Caco-2 (cell line): ENCODE measurements at regions not wholly inside any gene's neighbourhood (a gene's known extent, or its start where the extent isn't known, plus 50 kb on each side); places are given as distances from the start of the nearest gene placed in this dataset.

ENCODE experiments used
- BruUV-seq: library from RNA; stranded (reverse); fragments of 400-500 nt; replicated peaks from 2 replicates; lab custom pipeline; 2021; lab: Mats Ljungman, UMichigan
- CTCF ChIA-PET: fragments of 300-600 bp; sonication (Branson Sonifier 250); formaldehyde crosslinking; loops from one replicate; lab custom pipeline; 2022; ENCODE audit warnings: antibody characterized with exemption; lab: Charles Lee
- POLR2A ChIA-PET: fragments of 300-600 bp; sonication (Branson Sonifier 250); formaldehyde crosslinking; loops from one replicate; lab custom pipeline; 2022; ENCODE audit warnings: antibody characterized with exemption; lab: Charles Lee
- DNase-seq, 2 experiments: peaks; one replicate each; pipeline versions ENCODE4 v3.0.0 to v3.0.0-alpha.2; 2020 to 2022
- H3K27me3 ChIP-seq: replicated peaks from 2 replicates; pipeline ENCODE4 v1.6.0; 2011; ENCODE audit warnings: low read length; ENCODE audit not compliant: control insufficient read depth, insufficient read depth
- H3K36me3 ChIP-seq: 2 replicates; pipeline ENCODE4 v1.5.1; 2011; ENCODE audit warnings: low read length; ENCODE audit not compliant: control insufficient read depth, insufficient read depth
- H3K4me1 ChIP-seq: fragments of 250-450 bp; sonication (Bioruptor Pico); 2 replicates; pipeline ENCODE4 v1.5.1; 2020; ENCODE audit warnings: mild to moderate bottlenecking
- H3K4me3 ChIP-seq: 2 replicates; pipeline ENCODE4 v1.5.1; 2011; ENCODE audit warnings: low read depth, mild to moderate bottlenecking, control low read depth, low read length
- H3K9me3 ChIP-seq: fragments of 250-450 bp; sonication (Bioruptor Pico); 2 replicates; pipeline ENCODE4 v1.5.1; 2020; ENCODE audit warnings: mild to moderate bottlenecking, moderate library complexity
- H3K27ac Mint-ChIP-seq: one replicate; pipeline ENCODE4 v1.8.0; 2022; ENCODE audit warnings: mixed read lengths; ENCODE audit not compliant: unreplicated experiment
- H3K27me3 Mint-ChIP-seq: one replicate; pipeline ENCODE4 v1.8.0; 2022; ENCODE audit warnings: mixed read lengths; ENCODE audit not compliant: insufficient read depth, unreplicated experiment
- H3K36me3 Mint-ChIP-seq: one replicate; pipeline ENCODE4 v1.8.0; 2022; ENCODE audit warnings: mild to moderate bottlenecking, mixed read lengths; ENCODE audit not compliant: insufficient read depth, unreplicated experiment
- H3K4me1 Mint-ChIP-seq: one replicate; pipeline ENCODE4 v1.8.0; 2022; ENCODE audit warnings: low read depth, mixed read lengths; ENCODE audit not compliant: unreplicated experiment
- H3K4me3 Mint-ChIP-seq: one replicate; pipeline ENCODE4 v1.8.0; 2022; ENCODE audit warnings: mild to moderate bottlenecking, moderate library complexity, mixed read lengths; ENCODE audit not compliant: unreplicated experiment
- H3K9me3 Mint-ChIP-seq: one replicate; pipeline ENCODE4 v1.8.0; 2022; ENCODE audit warnings: mixed read lengths; ENCODE audit not compliant: unreplicated experiment
- intact Hi-C: fragments of 100-400 bp; cut with micrococcal nuclease; formaldehyde crosslinking; loops from one replicate; pipeline ENCODE4 v1.10.0; 2022; ENCODE audit not compliant: unreplicated experiment
- TF ChIP-seq, protein P1 (sequence below), 2 experiments: fragments of 200-600 bp in 1 of 2; IDR thresholded peaks; 1 replicate in 1 of 2; 2 replicates in 1 of 2; pipeline versions ENCODE4 v1.5.1 to v1.8.0; 2011 to 2022; ENCODE audit warnings: antibody characterized with exemption in 1 of 2, control low read depth in 1 of 2, inconsistent platforms in 1 of 2, low read depth in 1 of 2, low read length in 1 of 2, mild to moderate bottlenecking in 1 of 2, moderate library complexity in 1 of 2; ENCODE audit not compliant: insufficient read depth in 1 of 2, severe bottlenecking in 1 of 2, unreplicated experiment in 1 of 2

DNA sequence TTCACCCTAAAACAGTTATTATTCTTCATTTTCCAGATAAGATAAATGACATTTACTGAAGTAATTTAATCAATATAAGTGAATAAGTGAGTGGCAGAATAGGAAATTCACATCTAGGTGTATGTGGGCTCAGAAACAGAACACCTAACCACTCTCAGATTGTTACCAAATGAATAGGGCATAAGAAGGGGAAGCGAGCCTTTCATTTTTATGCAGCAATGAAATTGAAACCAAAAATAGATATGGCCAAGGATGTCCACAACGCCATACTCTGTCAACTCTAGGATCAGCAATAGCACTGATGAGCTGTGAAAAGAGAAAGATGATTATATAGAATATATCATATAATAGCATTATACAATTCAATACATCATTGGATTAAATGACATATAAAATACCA lies 398.1 kb upstream of the API5 start:
- CTCF ChIA-PET, result no interaction called here
- no peaks in the 10 kb centered on the region for H3K4me1 ChIP-seq
- H3K36me3 ChIP-seq, result no peaks in the 10 kb centered on the region
- no TSS peak for BruUV-seq
- POLR2A ChIA-PET, result no interaction called here
- intact Hi-C loops, result no loop called here
- no peak overlapping the region for H3K27ac Mint-ChIP-seq
- H3K36me3 Mint-ChIP-seq, result no peaks in the 10 kb centered on the region
- TF ChIP-seq, protein P1, sequence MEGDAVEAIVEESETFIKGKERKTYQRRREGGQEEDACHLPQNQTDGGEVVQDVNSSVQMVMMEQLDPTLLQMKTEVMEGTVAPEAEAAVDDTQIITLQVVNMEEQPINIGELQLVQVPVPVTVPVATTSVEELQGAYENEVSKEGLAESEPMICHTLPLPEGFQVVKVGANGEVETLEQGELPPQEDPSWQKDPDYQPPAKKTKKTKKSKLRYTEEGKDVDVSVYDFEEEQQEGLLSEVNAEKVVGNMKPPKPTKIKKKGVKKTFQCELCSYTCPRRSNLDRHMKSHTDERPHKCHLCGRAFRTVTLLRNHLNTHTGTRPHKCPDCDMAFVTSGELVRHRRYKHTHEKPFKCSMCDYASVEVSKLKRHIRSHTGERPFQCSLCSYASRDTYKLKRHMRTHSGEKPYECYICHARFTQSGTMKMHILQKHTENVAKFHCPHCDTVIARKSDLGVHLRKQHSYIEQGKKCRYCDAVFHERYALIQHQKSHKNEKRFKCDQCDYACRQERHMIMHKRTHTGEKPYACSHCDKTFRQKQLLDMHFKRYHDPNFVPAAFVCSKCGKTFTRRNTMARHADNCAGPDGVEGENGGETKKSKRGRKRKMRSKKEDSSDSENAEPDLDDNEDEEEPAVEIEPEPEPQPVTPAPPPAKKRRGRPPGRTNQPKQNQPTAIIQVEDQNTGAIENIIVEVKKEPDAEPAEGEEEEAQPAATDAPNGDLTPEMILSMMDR (IDR thresholded peaks at IDR 0.05; ENCODE audit: insufficient read depth in 1 of 2, low read depth in 1 of 2, low read length in 1 of 2, severe bottlenecking in 1 of 2, unreplicated experiment in 1 of 2), result no peak
- no peak overlapping the region for H3K4me3 ChIP-seq
- H3K27me3 ChIP-seq, result no peaks in the 10 kb centered on the region
- H3K27me3 Mint-ChIP-seq, result no peaks in the 10 kb centered on the region
- H3K4me1 Mint-ChIP-seq, result no peaks in the 10 kb centered on the region
- no peak for DNase-seq
- H3K4me3 Mint-ChIP-seq, result no peak overlapping the region
- no peaks in the 10 kb centered on the region for H3K9me3 ChIP-seq
- no peaks in the 10 kb centered on the region for H3K9me3 Mint-ChIP-seq

DNA sequence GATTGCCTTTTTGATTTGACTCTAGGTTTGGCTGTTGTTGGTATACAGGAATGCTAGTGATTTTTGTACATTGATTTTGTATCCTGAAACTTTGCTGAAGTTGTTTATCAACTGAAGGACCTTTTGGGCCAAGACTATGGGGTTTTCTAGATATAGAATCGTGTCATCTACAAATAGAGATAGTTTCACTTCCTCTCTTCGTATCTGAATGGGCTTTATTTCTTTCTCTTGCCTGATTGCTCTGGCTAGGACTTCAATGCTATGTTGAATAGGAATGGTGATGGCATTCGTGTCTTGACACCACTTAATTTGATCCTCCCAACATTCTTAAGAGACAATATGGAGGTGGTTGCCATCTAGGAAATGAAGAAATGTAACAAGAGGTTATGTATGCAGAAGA lies 388.1 kb upstream of the API5 start:
- TF ChIP-seq, protein P1 (IDR thresholded peaks at IDR 0.05; ENCODE audit: insufficient read depth in 1 of 2, low read depth in 1 of 2, low read length in 1 of 2, severe bottlenecking in 1 of 2, unreplicated experiment in 1 of 2), result no peak
- Histone ChIP-seq H3K4me3 (no peak overlapping the region), H3K36me3 (no peaks in the 10 kb centered on the region), H3K4me1 (no peaks in the 10 kb centered on the region), H3K27me3 (no peaks in the 10 kb centered on the region; the same call in 1 of the 2 replicates), H3K9me3 (no peaks in the 10 kb centered on the region)
- DNase-seq, result no peak
- no peaks in the 10 kb centered on the region for H3K36me3 Mint-ChIP-seq
- H3K27ac Mint-ChIP-seq, result no peak overlapping the region
- intact Hi-C loops, result no loop called here
- no peaks in the 10 kb centered on the region for H3K27me3 Mint-ChIP-seq
- H3K9me3 Mint-ChIP-seq, result no peaks in the 10 kb centered on the region
- no TSS peak for BruUV-seq
- CTCF ChIA-PET, result no interaction called here
- H3K4me1 Mint-ChIP-seq, result no peaks in the 10 kb centered on the region
- POLR2A ChIA-PET, result no interaction called here
- H3K4me3 Mint-ChIP-seq, result no peak overlapping the region

DNA sequence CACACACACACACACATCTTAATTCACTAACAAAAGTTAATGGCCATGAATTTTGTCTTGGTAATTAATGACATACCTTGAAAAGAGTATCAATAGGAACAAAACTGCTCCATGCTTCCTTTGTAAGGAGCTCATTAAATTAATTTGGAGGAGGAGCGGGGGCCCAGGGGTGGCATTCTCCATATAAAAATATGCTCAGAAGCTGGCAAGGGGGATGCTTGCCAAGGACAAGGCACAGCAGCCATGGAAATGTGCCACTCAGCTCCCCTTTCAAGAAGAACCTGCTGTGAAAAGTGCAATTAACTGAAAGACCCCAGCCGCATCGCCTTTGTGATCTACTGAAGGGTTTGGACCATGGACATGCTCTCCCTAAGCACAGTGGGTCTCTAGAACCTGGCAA lies 385.9 kb upstream of the API5 start:
- Histone ChIP-seq H3K4me3 (no peak overlapping the region), H3K36me3 (no peaks in the 10 kb centered on the region), H3K27me3 (no peaks in the 10 kb centered on the region; the same call in 1 of the 2 replicates), H3K4me1 (no peaks in the 10 kb centered on the region), H3K9me3 (no peaks in the 10 kb centered on the region)
- ChIA-PET CTCF (no interaction called here), POLR2A (no interaction called here)
- Mint-ChIP-seq H3K36me3 (no peaks in the 10 kb centered on the region), H3K27me3 (peaks cover 6% of the 10 kb centered on the region), H3K4me1 (no peaks in the 10 kb centered on the region), H3K9me3 (no peaks in the 10 kb centered on the region), H3K4me3 (no peak overlapping the region), H3K27ac (no peak overlapping the region)
- intact Hi-C loops, result no loop called here
- no peak for DNase-seq
- no TSS peak for BruUV-seq
- TF ChIP-seq, protein P1 (IDR thresholded peaks at IDR 0.05; ENCODE audit: insufficient read depth in 1 of 2, low read depth in 1 of 2, low read length in 1 of 2, severe bottlenecking in 1 of 2, unreplicated experiment in 1 of 2), result no peak
